Gastroesophageal sphincter (tissue), 4 donors: ENCODE measurements at regions not wholly inside any gene's neighbourhood (a gene's known extent, or its start where the extent isn't known, plus 50 kb on each side); places are given as distances from the start of the nearest gene placed in this dataset.

ENCODE experiments used
- ATAC-seq: fragments of 150-250 bp; one replicate; pipeline ENCODE4 v1.9.1; 2016; ENCODE audit warnings: mild to moderate bottlenecking, moderate library complexity
- H3K27ac ChIP-seq, 4 donors: fragments of 200-600 bp; sonication (generic) in 3 of 4; 1 replicate in 3 of 4; 2 replicates in 1 of 4; pipeline ENCODE4 v1.5.1; 2016 to 2019
- H3K27me3 ChIP-seq: fragments of 200-600 bp; sonication (generic); one replicate; pipeline ENCODE4 v1.5.1; 2019
- H3K36me3 ChIP-seq, 2 donors: fragments of 200-600 bp; sonication (generic); one replicate each; pipeline ENCODE4 v1.5.1; 2019; ENCODE audit warnings: control low read depth in 1 of 2
- H3K4me1 ChIP-seq, 3 donors: fragments of 200-600 bp; sonication (generic); 1 replicate in 2 of 3; 2 replicates in 1 of 3; pipeline ENCODE4 v1.5.1; 2016 to 2019; ENCODE audit warnings: control low read depth in 2 of 3
- H3K4me3 ChIP-seq, 2 donors: fragments of 200-600 bp; sonication (generic); one replicate each; pipeline ENCODE4 v1.5.1; 2019; ENCODE audit warnings: mild to moderate bottlenecking in 1 of 2, moderate library complexity in 1 of 2
- H3K9me3 ChIP-seq, 3 donors: fragments of 200-600 bp; sonication (generic); one replicate each; pipeline ENCODE4 v1.5.1; 2017 to 2019; ENCODE audit warnings: control low read depth in 2 of 3
- CTCF ChIP-seq, 4 experiments: fragments of 200-600 bp in 2 of 4; fragments of 450-650 bp in 2 of 4; sonication (generic) in 1 of 4; IDR thresholded peaks; one replicate each; pipeline ENCODE4 v1.5.1; 2017 to 2019; ENCODE audit warnings: antibody characterized with exemption in 4 of 4, mild to moderate bottlenecking in 2 of 4, moderate library complexity in 2 of 4
- EP300 ChIP-seq: sonication (generic); formaldehyde crosslinking; IDR thresholded peaks from one replicate; pipeline ENCODE4 v1.6.1; 2017; ENCODE audit warnings: antibody characterized with exemption, mild to moderate bottlenecking
- POLR2A ChIP-seq, 2 donors: fragments of 450-650 bp; IDR thresholded peaks; one replicate each; pipeline ENCODE4 v1.6.1; 2017; ENCODE audit warnings: antibody characterized with exemption in 2 of 2, mild to moderate bottlenecking in 2 of 2, moderate library complexity in 1 of 2
- POLR2AphosphoS5 ChIP-seq: sonication (generic); formaldehyde crosslinking; IDR thresholded peaks from one replicate; pipeline ENCODE4 v1.6.1; 2017; ENCODE audit warnings: antibody characterized with exemption
- WGBS, 2 donors: methylation state at CpG; one replicate each; pipeline ENCODE4 v1.1.5; 2018; ENCODE audit warnings: low coverage in 1 of 2; 5-methylcytosine and 5-hydroxymethylcytosine counted together

GRCh38 chr14:41146391-41146790, 460.3 kb upstream of the LRFN5 start:
- Histone ChIP-seq H3K9me3 (no peaks in the 10 kb centered on the region), H3K4me3 (no peak overlapping the region), H3K27me3 (no peaks in the 10 kb centered on the region), H3K27ac (no peak overlapping the region), H3K36me3 (no peaks in the 10 kb centered on the region), H3K4me1 (no peaks in the 10 kb centered on the region)
- ATAC-seq = no peak
- 91% methylated on average over 2 of the region's 2 CpGs; no CpG with 5 or more reads in 1 of the 2 donors for WGBS, 2 donors
- TF ChIP-seq CTCF (IDR thresholded peaks at IDR 0.05) = no peak
- no peak for TF ChIP-seq POLR2AphosphoS5
- no peak for TF ChIP-seq POLR2A (IDR thresholded peaks at IDR 0.05)
- TF ChIP-seq EP300 = no peak

- no peaks in the 10 kb centered on the region for H3K36me3 ChIP-seq
- H3K27me3 ChIP-seq = no peaks in the 10 kb centered on the region
- no peaks in the 10 kb centered on the region for H3K9me3 ChIP-seq
- no peak overlapping the region for H3K4me3 ChIP-seq
- 97 to 100% methylated on average over 3 to 7 of the region's 10 CpGs for WGBS, 2 donors
- TF ChIP-seq CTCF (IDR thresholded peaks at IDR 0.05) (no peak), POLR2A (IDR thresholded peaks at IDR 0.05) (no peak), POLR2AphosphoS5 (no peak), EP300 (no peak)
- ATAC-seq = no peak
- no peaks in the 10 kb centered on the region for H3K4me1 ChIP-seq
- H3K27ac ChIP-seq = no peak overlapping the region
These were observed 462.3 kb upstream of the LRFN5 start for GRCh38 chr14:41144370-41144769.

GRCh38 chr14:41137741-41138140, 468.9 kb upstream of the LRFN5 start:
- Histone ChIP-seq H3K36me3 (no peaks in the 10 kb centered on the region), H3K27me3 (no peaks in the 10 kb centered on the region), H3K4me3 (no peak overlapping the region), H3K9me3 (no peaks in the 10 kb centered on the region), H3K4me1 (no peaks in the 10 kb centered on the region), H3K27ac (no peak overlapping the region)
- TF ChIP-seq POLR2A (IDR thresholded peaks at IDR 0.05) (no peak), POLR2AphosphoS5 (no peak), CTCF (IDR thresholded peaks at IDR 0.05) (no peak), EP300 (no peak)
- no peak for ATAC-seq
- 80 to 88% methylated on average over 2 of the region's 2 CpGs for WGBS, 2 donors

- Histone ChIP-seq H3K27me3 (no peaks in the 10 kb centered on the region), H3K27ac (no peak overlapping the region), H3K4me1 (no peaks in the 10 kb centered on the region), H3K4me3 (no peak overlapping the region), H3K36me3 (no peaks in the 10 kb centered on the region), H3K9me3 (no peaks in the 10 kb centered on the region)
- ATAC-seq = no peak
- WGBS, 2 donors = 70 to 95% methylated on average over 2 of the region's 2 CpGs
- TF ChIP-seq POLR2AphosphoS5 = no peak
- no peak for TF ChIP-seq EP300
- TF ChIP-seq POLR2A (IDR thresholded peaks at IDR 0.05) = no peak
- TF ChIP-seq CTCF (IDR thresholded peaks at IDR 0.05) = no peak
These were observed 476.4 kb upstream of the LRFN5 start for GRCh38 chr14:41130274-41130673.

GRCh38 chr14:41120402-41120801, 486.3 kb upstream of the LRFN5 start:
- Histone ChIP-seq H3K4me1 (no peaks in the 10 kb centered on the region), H3K27me3 (no peaks in the 10 kb centered on the region), H3K4me3 (no peak overlapping the region), H3K27ac (no peak overlapping the region), H3K36me3 (no peaks in the 10 kb centered on the region), H3K9me3 (no peaks in the 10 kb centered on the region)
- ATAC-seq = no peak
- TF ChIP-seq POLR2AphosphoS5 (no peak), POLR2A (IDR thresholded peaks at IDR 0.05) (no peak), EP300 (no peak)
- WGBS, 2 donors = 22 to 63% methylated on average over 3 of the region's 4 CpGs
